ENCODE measurements at regions not wholly inside any gene's neighbourhood (a gene's known extent, or its start where the extent isn't known, plus 50 kb on each side); places are given as distances from the start of the nearest gene placed in this dataset.

GRCh38 chr14:96975116-96975515 is 177.9 kb downstream of the VRK1 start:
- Histone ChIP-seq H3K27ac (ENCODE audit: low read depth in 2 of 2, low read length in 2 of 2) (no peak overlapping the region), H3K27me3 (ENCODE audit: control insufficient read depth, insufficient read depth, low read length) (no peaks in the 10 kb centered on the region), H3K9ac (ENCODE audit: low read length in 3 of 3) (no peak overlapping the region), H3K9me3 (ENCODE audit: control insufficient read depth in 2 of 3, insufficient read depth in 1 of 3, low read length in 3 of 3) (peaks cover 0 to 12% (median 9%) of the 10 kb centered on the region in 3 donors), H3K4me3 (ENCODE audit: low read length in 3 of 3) (no peak overlapping the region), H3K4me1 (ENCODE audit: control insufficient read depth in 2 of 3, insufficient read depth in 2 of 3, low read depth in 1 of 3, low read length in 3 of 3) (no peaks in the 10 kb centered on the region), H3K36me3 (ENCODE audit: control insufficient read depth in 2 of 3, insufficient read depth in 3 of 3, low read length in 3 of 3) (no peaks in the 10 kb centered on the region)
- TF ChIP-seq CTCF (IDR thresholded peaks at IDR 0.05; ENCODE audit: borderline replicate concordance, extremely low read depth, insufficient read depth), result no peak
- FAIRE-seq, result no peak
- intact Hi-C loops (cut with DNase I), result no loop called here
- no peak for DNase-seq

- no peak overlapping the region for H3K4me3 ChIP-seq (ENCODE audit: low read length in 3 of 3)
- H3K9ac ChIP-seq (ENCODE audit: low read length in 3 of 3), result no peak overlapping the region
- no peaks in the 10 kb centered on the region for H3K27me3 ChIP-seq (ENCODE audit: control insufficient read depth, insufficient read depth, low read length)
- no peak overlapping the region for H3K27ac ChIP-seq (ENCODE audit: low read depth in 2 of 2, low read length in 2 of 2)
- no peak for TF ChIP-seq CTCF (IDR thresholded peaks at IDR 0.05; ENCODE audit: borderline replicate concordance, extremely low read depth, insufficient read depth)
- intact Hi-C loops (cut with DNase I), result no loop called here
- DNase-seq (peak in 1 of 5 donors; percentile 19), FAIRE-seq (no peak)
- H3K4me1 ChIP-seq (ENCODE audit: control insufficient read depth in 2 of 3, insufficient read depth in 2 of 3, low read depth in 1 of 3, low read length in 3 of 3), result no peaks in the 10 kb centered on the region
- peaks cover 0 to 6% (median 4%) of the 10 kb centered on the region in 3 donors for H3K9me3 ChIP-seq (ENCODE audit: control insufficient read depth in 2 of 3, insufficient read depth in 1 of 3, low read length in 3 of 3)
- no peaks in the 10 kb centered on the region for H3K36me3 ChIP-seq (ENCODE audit: control insufficient read depth in 2 of 3, insufficient read depth in 3 of 3, low read length in 3 of 3)
These were observed 181.5 kb downstream of the VRK1 start for GRCh38 chr14:96978525-96979272.

GRCh38 chr14:96979611-96980074 is 182.5 kb downstream of the VRK1 start:
- Histone ChIP-seq H3K36me3 (ENCODE audit: control insufficient read depth in 2 of 3, insufficient read depth in 3 of 3, low read length in 3 of 3) (no peaks in the 10 kb centered on the region), H3K27me3 (ENCODE audit: control insufficient read depth, insufficient read depth, low read length) (no peaks in the 10 kb centered on the region), H3K9ac (ENCODE audit: low read length in 3 of 3) (no peak overlapping the region), H3K27ac (ENCODE audit: low read depth in 2 of 2, low read length in 2 of 2) (no peak overlapping the region), H3K4me1 (ENCODE audit: control insufficient read depth in 2 of 3, insufficient read depth in 2 of 3, low read depth in 1 of 3, low read length in 3 of 3) (no peaks in the 10 kb centered on the region), H3K9me3 (ENCODE audit: control insufficient read depth in 2 of 3, insufficient read depth in 1 of 3, low read length in 3 of 3) (peaks cover 0 to 4% (median 0%) of the 10 kb centered on the region in 3 donors), H3K4me3 (ENCODE audit: low read length in 3 of 3) (no peak overlapping the region)
- intact Hi-C loops (cut with DNase I), result no loop called here
- FAIRE-seq (no peak), DNase-seq (peak in 4 of 5 donors; percentile 85 to 94 (median 88))
- TF ChIP-seq CTCF (IDR thresholded peaks at IDR 0.05; ENCODE audit: borderline replicate concordance, extremely low read depth, insufficient read depth), result no peak

Measured in kidney (tissue), 13 donors.